ENCODE measurements at regions not wholly inside any gene's neighbourhood (a gene's known extent, or its start where the extent isn't known, plus 50 kb on each side); places are given as distances from the start of the nearest gene placed in this dataset.

DNA sequence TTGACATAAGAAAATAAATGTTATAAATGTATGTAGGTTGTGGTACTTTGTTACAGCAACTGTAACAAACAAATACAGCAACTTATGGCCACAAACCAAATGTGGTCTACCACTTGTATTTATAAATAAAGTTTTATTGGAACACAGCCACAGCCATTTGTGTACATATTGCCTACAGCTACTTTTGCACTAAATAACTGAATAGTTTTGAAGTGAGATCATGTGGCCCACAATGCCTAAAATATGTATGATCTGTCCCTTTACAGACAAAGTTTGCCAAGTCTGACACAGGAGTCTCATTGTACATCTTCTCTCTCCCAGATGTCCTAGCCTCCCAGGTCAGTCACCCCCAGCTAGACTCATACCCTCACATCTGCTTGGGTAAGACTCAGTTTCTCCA lies 283.6 kb upstream of the PRDM9 start:
- Mint-ChIP-seq H3K9me3 (peaks cover 3% of the 10 kb centered on the region), H3K4me3 (no peak overlapping the region), H3K27ac (no peak overlapping the region), H3K27me3 (no peaks in the 10 kb centered on the region), H3K4me1 (no peaks in the 10 kb centered on the region), H3K36me3 (no peaks in the 10 kb centered on the region)

DNA sequence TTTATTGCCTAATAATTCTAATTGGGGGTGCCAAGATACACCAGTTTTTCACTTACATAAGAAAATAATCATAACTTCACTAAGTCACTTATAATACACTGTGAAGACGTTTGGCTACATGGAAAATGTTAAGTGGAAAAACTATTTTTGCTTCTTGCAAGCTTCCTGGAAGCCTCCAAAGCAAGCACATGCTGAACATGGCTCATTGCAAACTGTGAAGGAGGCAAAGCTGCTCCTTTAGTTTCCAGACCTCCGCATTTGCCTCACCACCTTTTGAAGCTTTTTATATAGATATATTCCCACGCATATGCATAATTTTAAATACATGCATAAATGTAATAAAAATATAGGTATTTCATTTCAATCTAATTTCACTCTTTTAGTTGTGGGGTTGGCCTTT lies 285.6 kb upstream of the PRDM9 start:
- Mint-ChIP-seq H3K9me3 (peaks cover 11% of the 10 kb centered on the region), H3K27ac (no peak overlapping the region), H3K36me3 (no peaks in the 10 kb centered on the region), H3K27me3 (no peaks in the 10 kb centered on the region), H3K4me3 (no peak overlapping the region), H3K4me1 (no peaks in the 10 kb centered on the region)

DNA sequence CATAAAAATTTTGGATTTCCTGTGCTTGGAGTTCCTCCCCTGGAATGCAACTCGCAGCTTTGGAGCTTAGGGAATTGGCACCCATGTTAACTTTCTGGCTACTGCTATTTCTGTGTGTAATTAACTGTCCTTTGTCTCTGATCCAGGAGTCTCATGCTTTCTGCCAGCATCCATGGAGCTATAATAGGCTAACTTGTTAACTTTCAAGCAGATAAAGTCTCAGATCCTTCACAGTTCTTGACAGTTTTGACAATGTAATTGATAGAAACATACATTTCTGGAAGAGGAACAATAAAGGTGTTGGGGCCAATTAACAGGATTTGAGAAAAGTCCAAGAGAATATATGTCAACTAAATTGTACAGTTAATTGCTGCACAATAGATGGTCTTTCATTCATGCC lies 290.2 kb upstream of the PRDM9 start:
- peaks cover 22% of the 10 kb centered on the region for H3K9me3 Mint-ChIP-seq
- no peaks in the 10 kb centered on the region for H3K4me1 Mint-ChIP-seq
- H3K27me3 Mint-ChIP-seq: no peaks in the 10 kb centered on the region
- no peak overlapping the region for H3K27ac Mint-ChIP-seq
- H3K36me3 Mint-ChIP-seq: no peaks in the 10 kb centered on the region
- H3K4me3 Mint-ChIP-seq: no peak overlapping the region

DNA sequence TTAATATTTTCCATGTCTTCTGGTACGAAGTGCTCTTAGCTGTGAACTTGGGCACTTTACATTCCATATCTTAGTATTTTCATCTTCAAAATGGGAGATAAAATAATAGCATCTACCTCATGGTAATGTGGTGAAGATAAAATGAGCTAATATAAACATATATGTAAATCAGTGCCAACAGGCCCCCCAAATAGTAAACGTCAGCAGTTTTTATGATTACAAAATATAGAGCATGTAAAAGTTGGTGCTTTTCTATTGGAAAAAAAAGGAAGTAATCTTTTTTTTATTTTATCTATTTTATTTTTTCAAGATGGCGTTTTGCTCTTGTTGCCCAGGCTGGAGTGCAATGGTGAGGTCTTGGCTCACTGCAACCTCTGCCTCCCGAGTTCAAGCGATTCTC lies 291.1 kb upstream of the PRDM9 start:
- Mint-ChIP-seq H3K4me3 (no peak overlapping the region), H3K4me1 (no peaks in the 10 kb centered on the region), H3K27me3 (no peaks in the 10 kb centered on the region), H3K27ac (no peak overlapping the region), H3K36me3 (no peaks in the 10 kb centered on the region), H3K9me3 (peaks cover 28% of the 10 kb centered on the region)

DNA sequence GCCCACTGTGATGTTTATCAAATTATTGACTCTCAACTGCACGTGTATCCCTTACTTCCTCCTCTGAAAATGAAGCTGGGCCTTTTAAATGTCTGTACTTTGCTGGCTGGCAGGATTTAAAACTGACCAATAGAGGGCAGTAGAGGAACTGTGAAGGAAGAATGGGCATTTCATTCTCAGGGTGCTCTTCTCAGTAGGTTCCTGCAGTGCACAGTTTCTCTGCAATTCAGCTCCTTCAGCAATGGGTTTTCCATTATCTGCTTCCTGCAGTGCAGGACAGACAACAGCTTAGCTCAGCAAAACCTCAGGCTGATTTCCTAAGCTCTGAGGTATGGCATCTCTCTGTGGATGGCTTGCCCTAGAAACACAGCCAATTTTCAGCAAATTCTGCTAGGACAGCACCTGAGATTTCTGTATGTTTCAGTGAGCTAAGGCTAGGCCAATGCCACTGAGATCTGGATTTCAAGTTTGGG lies 298.4 kb upstream of the PRDM9 start:
- no peaks in the 10 kb centered on the region for H3K36me3 Mint-ChIP-seq
- H3K4me3 Mint-ChIP-seq: no peak overlapping the region
- H3K27ac Mint-ChIP-seq: no peak overlapping the region
- no peaks in the 10 kb centered on the region for H3K4me1 Mint-ChIP-seq
- peaks cover 23% of the 10 kb centered on the region for H3K9me3 Mint-ChIP-seq
- H3K27me3 Mint-ChIP-seq: no peaks in the 10 kb centered on the region

DNA sequence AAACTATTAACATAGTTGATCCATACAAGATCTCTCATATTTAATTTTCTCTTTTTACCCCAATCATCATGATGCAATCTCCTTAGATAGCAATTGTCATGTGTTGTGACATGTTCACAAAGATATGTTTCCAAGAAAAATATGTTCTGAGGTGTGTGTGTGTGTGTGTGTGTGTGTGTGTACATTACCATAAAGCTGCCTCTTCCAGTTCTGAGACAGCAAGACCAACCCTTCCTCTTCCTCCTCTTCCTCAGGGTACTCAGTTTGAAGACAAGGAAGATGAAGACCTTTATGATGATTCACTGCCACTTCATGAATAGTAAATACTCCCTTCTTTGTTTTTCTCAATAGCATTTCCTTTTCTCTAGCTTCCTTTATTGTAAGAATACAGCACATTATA lies 303.3 kb upstream of the PRDM9 start:
- no peaks in the 10 kb centered on the region for H3K4me1 Mint-ChIP-seq
- H3K9me3 Mint-ChIP-seq: peaks cover 10% of the 10 kb centered on the region
- no peaks in the 10 kb centered on the region for H3K27me3 Mint-ChIP-seq
- peaks cover 2% of the 10 kb centered on the region for H3K36me3 Mint-ChIP-seq
- H3K27ac Mint-ChIP-seq: no peak overlapping the region
- no peak overlapping the region for H3K4me3 Mint-ChIP-seq

DNA sequence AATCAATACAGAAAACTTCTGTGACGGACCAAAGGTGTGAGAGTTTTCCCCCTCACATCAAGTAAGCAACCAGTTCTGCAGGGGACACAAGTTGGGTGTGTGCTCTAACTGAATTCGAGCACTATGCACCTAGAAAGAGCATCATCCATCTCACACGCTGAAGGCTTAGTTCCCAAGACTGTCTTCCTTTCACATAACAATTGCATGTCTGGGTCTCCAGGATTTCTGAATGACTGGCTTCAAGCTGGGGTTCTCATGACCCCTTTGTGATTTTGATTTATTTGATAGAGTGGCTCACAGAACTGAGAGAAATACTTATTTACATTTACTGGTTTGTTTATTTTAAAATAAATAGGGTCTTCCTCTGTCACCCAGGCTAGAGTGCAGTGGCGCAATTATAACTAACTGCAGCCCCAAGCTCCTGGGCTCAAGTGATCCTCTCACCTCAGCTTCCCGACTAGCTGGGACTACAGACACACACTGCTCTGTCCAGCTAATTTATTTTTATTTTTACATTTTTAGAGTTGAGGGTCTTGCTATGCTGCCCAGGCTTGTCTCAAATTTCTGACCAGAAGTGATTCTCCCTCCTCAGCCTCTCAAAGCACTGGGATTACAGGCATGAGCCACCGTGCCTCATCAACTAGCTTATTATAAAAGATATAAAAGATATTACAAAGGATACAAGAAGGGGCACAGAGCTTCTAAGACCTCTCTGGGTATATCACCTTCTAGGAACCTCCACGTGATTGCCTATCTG lies 316.7 kb upstream of the CDH12 start:
- Mint-ChIP-seq H3K4me3 (no peak overlapping the region), H3K27ac (no peak overlapping the region), H3K9me3 (no peaks in the 10 kb centered on the region), H3K27me3 (no peaks in the 10 kb centered on the region), H3K4me1 (no peaks in the 10 kb centered on the region), H3K36me3 (no peaks in the 10 kb centered on the region)

DNA sequence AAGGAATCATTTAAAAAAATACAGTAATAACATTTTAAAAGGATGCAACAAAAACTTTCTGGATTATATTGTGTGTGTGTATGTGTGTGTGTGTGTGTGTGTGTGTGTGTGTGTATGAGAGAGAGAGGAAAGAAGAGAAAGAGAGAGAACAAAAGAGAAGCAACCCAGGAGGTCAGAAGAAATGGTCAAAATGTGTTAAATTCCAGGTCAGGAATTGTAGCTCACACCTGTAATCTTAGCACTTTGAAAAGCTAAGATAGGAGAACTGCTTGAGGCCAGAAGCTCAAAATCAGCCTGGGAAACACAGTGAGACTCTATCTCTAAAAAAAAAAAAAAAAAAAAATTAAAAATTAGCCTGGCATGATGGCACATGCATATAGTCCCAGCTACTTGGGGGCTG lies 311.8 kb upstream of the CDH12 start:
- H3K4me1 Mint-ChIP-seq: no peaks in the 10 kb centered on the region
- H3K36me3 Mint-ChIP-seq: no peaks in the 10 kb centered on the region
- H3K27ac Mint-ChIP-seq: no peak overlapping the region
- H3K4me3 Mint-ChIP-seq: no peak overlapping the region
- no peaks in the 10 kb centered on the region for H3K27me3 Mint-ChIP-seq
- no peaks in the 10 kb centered on the region for H3K9me3 Mint-ChIP-seq

DNA sequence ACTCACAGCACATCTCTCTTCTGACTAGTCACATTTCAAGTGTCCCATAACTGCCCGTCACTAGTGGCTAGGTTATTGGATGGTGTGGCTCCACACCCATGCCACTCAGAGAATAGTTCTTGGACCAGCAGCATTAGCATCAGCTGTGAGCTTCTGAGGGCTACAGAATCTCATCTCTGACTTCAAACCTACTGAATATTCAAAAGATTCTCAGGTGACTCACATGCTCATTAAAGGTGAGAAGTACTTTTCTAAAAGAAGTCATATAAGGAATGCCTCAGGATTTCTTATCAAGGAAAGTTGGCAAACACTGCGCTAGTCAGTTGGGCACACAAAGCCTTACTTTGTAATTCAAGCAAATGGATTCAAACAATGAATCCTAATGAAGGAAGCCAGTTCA lies 305.0 kb upstream of the CDH12 start:
- H3K36me3 Mint-ChIP-seq: no peaks in the 10 kb centered on the region
- no peaks in the 10 kb centered on the region for H3K27me3 Mint-ChIP-seq
- no peak overlapping the region for H3K4me3 Mint-ChIP-seq
- no peaks in the 10 kb centered on the region for H3K9me3 Mint-ChIP-seq
- H3K27ac Mint-ChIP-seq: no peak overlapping the region
- no peaks in the 10 kb centered on the region for H3K4me1 Mint-ChIP-seq

DNA sequence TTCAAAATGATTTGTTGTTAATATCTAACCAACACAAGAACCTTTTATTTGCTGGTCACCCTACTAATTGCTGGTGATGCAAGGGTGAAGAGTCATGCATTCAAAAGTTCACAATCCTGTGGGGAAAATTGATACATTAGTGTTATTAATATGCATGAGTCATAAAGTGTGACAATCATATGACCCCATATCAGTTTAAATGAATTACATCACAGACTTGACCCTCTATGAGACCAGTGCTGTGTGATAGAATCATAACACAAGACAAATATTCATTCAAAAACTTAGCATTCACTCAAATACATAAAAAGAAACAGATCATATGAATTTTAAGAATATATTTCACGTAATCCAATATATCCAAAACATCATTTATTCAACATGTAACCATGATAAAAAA lies 304.6 kb upstream of the CDH12 start:
- no peak overlapping the region for H3K4me3 Mint-ChIP-seq
- no peaks in the 10 kb centered on the region for H3K36me3 Mint-ChIP-seq
- no peaks in the 10 kb centered on the region for H3K27me3 Mint-ChIP-seq
- H3K4me1 Mint-ChIP-seq: no peaks in the 10 kb centered on the region
- no peak overlapping the region for H3K27ac Mint-ChIP-seq
- no peaks in the 10 kb centered on the region for H3K9me3 Mint-ChIP-seq

DNA sequence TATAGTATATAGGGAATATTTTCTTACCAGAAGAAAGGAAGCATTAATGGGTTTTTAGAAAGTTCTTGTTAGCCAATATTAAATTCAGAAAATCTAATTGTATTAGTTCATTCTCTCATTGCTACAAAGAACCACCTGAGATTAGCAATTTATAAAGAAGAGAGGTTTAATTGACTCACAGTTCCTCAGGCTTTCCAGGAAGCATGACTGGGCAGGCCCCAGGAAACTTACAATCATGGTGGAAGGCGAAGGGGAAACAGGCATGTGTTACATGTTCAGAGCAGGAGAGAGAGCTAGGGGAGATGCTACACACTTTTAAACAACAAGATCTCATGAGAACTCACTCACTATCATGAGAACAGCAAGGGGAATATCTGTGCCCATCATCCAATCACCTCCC lies 304.0 kb upstream of the CDH12 start:
- no peak overlapping the region for H3K4me3 Mint-ChIP-seq
- H3K27me3 Mint-ChIP-seq: no peaks in the 10 kb centered on the region
- H3K4me1 Mint-ChIP-seq: no peaks in the 10 kb centered on the region
- H3K27ac Mint-ChIP-seq: no peak overlapping the region
- H3K9me3 Mint-ChIP-seq: no peaks in the 10 kb centered on the region
- no peaks in the 10 kb centered on the region for H3K36me3 Mint-ChIP-seq

DNA sequence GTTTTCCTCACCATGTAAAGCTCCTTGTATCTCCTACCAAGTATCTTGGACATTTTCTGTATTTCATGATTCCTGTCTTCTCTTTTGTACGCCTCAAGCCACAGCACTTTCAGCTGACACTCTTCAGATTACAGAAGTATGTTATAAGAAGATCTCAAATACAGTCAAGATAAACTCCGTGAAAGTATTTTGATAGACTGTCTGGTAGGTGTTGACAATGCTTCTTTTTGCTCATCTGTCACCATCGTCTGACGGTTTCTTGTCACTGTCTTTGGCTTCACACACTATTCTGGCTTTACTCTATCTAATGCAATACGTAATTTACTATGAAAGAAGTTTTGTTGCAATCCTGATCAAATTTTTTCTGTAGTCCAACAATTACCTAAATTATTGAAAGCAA lies 294.5 kb upstream of the CDH12 start:
- no peaks in the 10 kb centered on the region for H3K4me1 Mint-ChIP-seq
- no peaks in the 10 kb centered on the region for H3K27me3 Mint-ChIP-seq
- H3K9me3 Mint-ChIP-seq: peaks cover 23% of the 10 kb centered on the region
- H3K4me3 Mint-ChIP-seq: no peak overlapping the region
- no peaks in the 10 kb centered on the region for H3K36me3 Mint-ChIP-seq
- no peak overlapping the region for H3K27ac Mint-ChIP-seq

DNA sequence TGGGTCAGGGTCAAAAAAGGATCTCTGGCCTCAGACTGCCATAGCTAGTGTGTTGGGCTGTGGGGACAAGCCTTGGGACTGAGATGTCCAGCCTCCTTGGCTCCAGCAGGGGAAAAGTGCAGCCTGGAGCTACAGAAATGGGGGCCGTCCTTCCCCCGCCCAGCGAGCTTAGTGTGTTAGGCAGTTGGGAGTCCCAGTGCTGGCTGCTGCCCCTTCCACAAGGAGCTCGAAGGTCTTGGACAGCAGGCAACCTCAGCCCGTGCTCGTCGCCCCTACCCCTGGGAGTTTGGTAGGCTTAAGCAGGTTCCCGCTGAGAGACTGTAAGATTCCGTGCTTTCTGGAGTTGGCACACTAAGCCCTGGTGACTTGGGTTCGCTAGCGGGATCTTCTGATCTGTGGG lies 293.0 kb upstream of the CDH12 start:
- Mint-ChIP-seq H3K36me3 (no peaks in the 10 kb centered on the region), H3K27ac (no peak overlapping the region), H3K4me3 (no peak overlapping the region), H3K9me3 (peaks cover 23% of the 10 kb centered on the region), H3K4me1 (no peaks in the 10 kb centered on the region), H3K27me3 (no peaks in the 10 kb centered on the region)

DNA sequence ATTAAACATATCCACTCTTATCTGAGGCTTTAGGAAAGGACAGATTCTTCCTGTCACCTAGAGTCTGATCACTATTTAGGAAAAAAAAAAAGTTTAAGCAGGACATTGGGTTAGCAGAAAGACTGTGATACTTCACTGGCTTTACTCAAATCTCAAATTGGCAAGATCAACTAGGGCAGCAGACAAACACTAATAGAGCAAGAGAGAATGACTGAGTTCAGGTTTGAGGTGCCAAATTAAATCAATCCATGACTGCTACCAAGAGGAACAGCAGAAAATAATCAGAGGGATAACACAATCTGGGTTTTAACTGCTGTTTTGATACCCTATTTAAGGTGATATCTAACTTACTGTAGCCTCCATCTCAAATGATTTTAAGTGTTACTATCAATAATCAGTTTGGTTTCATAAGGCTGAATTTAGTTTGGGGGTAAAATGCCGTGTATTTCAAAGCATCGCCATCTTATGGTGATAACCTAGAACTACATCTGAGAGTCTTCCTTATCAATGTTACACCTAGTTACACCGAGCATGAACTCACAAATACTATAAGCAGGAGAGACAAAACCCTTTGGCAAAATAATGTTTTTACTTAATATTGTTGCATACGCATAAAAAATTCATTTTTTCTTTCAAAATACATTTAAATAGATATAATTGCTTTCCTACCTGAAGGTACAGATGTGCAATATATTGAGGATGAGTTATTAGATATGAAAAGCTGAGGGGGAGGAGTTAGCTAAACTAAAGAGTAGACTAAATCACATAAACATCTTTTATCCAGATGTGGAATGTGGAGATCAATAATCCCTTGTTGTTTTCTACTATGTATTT lies 286.4 kb upstream of the CDH12 start:
- no peak overlapping the region for H3K4me3 Mint-ChIP-seq
- no peaks in the 10 kb centered on the region for H3K27me3 Mint-ChIP-seq
- H3K36me3 Mint-ChIP-seq: no peaks in the 10 kb centered on the region
- no peaks in the 10 kb centered on the region for H3K4me1 Mint-ChIP-seq
- H3K27ac Mint-ChIP-seq: no peak overlapping the region
- peaks cover 6% of the 10 kb centered on the region for H3K9me3 Mint-ChIP-seq

DNA sequence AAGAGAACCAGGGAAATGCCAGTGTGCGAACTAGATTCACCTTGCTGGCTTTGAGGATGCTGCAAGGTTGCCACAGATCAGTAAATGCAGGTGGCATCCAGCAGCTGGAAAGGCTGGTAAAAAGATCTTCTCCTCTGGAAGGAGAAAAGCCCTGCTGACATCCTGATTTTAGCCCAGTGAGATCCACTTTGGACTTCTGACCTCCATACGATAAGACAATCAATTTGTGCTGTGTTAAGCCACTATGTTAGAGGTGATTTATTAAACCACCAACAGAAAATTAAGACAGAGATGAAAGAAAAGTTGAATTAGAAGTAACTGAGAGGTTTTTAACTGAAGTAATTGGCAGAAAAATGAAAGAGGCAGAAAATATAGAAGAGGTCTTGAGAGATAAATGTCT lies 283.8 kb upstream of the CDH12 start:
- no peaks in the 10 kb centered on the region for H3K9me3 Mint-ChIP-seq
- H3K4me3 Mint-ChIP-seq: no peak overlapping the region
- no peaks in the 10 kb centered on the region for H3K27me3 Mint-ChIP-seq
- no peak overlapping the region for H3K27ac Mint-ChIP-seq
- no peaks in the 10 kb centered on the region for H3K4me1 Mint-ChIP-seq
- H3K36me3 Mint-ChIP-seq: no peaks in the 10 kb centered on the region

DNA sequence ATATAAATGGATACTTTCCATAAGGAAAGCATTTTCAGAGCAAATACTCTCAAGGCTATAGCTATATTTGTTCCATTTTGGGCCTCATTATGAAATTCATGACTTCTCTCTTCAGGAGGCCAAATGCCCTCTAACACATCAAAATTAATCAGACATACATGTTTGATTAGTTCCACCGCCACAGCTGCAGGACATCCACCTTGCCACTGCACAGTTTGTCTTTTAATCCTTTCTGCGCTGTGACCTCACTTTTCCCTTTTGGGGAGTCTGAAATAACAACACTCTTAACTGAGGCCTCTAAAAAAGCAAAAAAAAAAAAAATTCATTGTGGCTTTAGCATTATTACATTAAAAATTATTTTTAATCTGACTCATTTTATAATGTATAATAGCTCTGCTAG lies 279.1 kb upstream of the CDH12 start:
- Mint-ChIP-seq H3K4me1 (no peaks in the 10 kb centered on the region), H3K27ac (no peak overlapping the region), H3K4me3 (no peak overlapping the region), H3K36me3 (no peaks in the 10 kb centered on the region), H3K9me3 (peaks cover 6% of the 10 kb centered on the region), H3K27me3 (no peaks in the 10 kb centered on the region)

All from activated naive CD4-positive, alpha-beta T cell treated with anti-CD3 and anti-CD28 coated beads, Interleukin-2, amount 50 U/mL, for 24 hours (primary cell).